ENCODE measurements at regions not wholly inside any gene's neighbourhood (a gene's known extent, or its start where the extent isn't known, plus 50 kb on each side); places are given as distances from the start of the nearest gene placed in this dataset.

GRCh38 chr2:216565956-216566355, 67.3 kb upstream of the IGFBP2 start:
- peaks cover 0 to 2% of the 10 kb centered on the region in 2 experiments; a peak in 3 of 4 replicates for H3K9me3 ChIP-seq (ENCODE audit: insufficient read depth in 2 of 2, low read depth in 1 of 2, low read length in 1 of 2)
- H3K18ac ChIP-seq (ENCODE audit: extremely low read depth, low read length): no peak overlapping the region
- no peak overlapping the region for H2BK15ac ChIP-seq (ENCODE audit: low read length)
- H4K5ac ChIP-seq (ENCODE audit: insufficient read length, low read depth, low read length): no peak overlapping the region
- ChIA-PET CTCF (ENCODE audit: partially characterized antibody) (interaction anchor here (0.6 to 7.7 kb wide), 13 partner anchors 8 to 103 kb away, joined by 3 to 58 read pairs (median 3); no protein-coding TSS in a partner anchor), POLR2A (ENCODE audit: partially characterized antibody) (interaction anchor here (1.1 kb wide), 1 partner anchor 54 kb away, joined by 3 read pairs; no protein-coding TSS in a partner anchor)
- FAIRE-seq: no peak
- H2AFZ ChIP-seq (ENCODE audit: low read length): no peak overlapping the region
- DNase-seq (ENCODE audit: low read depth in 1 of 2, low spot score in 2 of 2): no peak
- H3K14ac ChIP-seq (ENCODE audit: insufficient read length): no peak overlapping the region
- 79% methylated on average over 7 of the region's 7 CpGs; no CpG with 5 or more reads in 1 of the 2 experiments for WGBS, 2 experiments (ENCODE audit: extremely low coverage in 1 of 2, insufficient coverage in 1 of 2, insufficient read length in 1 of 2, insufficient replicate concordance in 2 of 2, low coverage in 1 of 2, low lambda C conversion rate in 2 of 2, missing lambda C conversion rate in 1 of 2)
- H2BK120ac ChIP-seq (replicated peaks; ENCODE audit: low read depth, low read length): no peak overlapping the region
- no peak overlapping the region for H3K23ac ChIP-seq (ENCODE audit: insufficient read length)
- H2BK12ac ChIP-seq (ENCODE audit: low read depth, low read length): no peak overlapping the region
- H3K56ac ChIP-seq (replicated peaks; ENCODE audit: insufficient read length, low read depth, low read length): no peak overlapping the region
- H3K9ac ChIP-seq (replicated peaks in 1 of 4; ENCODE audit: extremely low read depth in 1 of 4, low read depth in 3 of 4, low read length in 3 of 4): no peak overlapping the region
- H3K36me3 ChIP-seq (ENCODE audit: control insufficient read depth in 2 of 4, insufficient read depth in 4 of 4, low read length in 3 of 4): no peaks in the 10 kb centered on the region
- H2AK5ac ChIP-seq (ENCODE audit: low read depth, low read length): no peak overlapping the region
- H4K20me1 ChIP-seq (replicated peaks in 1 of 2; ENCODE audit: control insufficient read depth in 1 of 2, insufficient read depth in 2 of 2, low read length in 2 of 2): no peaks in the 10 kb centered on the region
- H3K79me2 ChIP-seq (ENCODE audit: control insufficient read depth in 1 of 2, insufficient read depth in 2 of 2, low read length in 2 of 2): no peaks in the 10 kb centered on the region
- no peak overlapping the region for H4K91ac ChIP-seq (replicated peaks; ENCODE audit: insufficient read length, low read length)
- no peak overlapping the region for H3K4ac ChIP-seq (replicated peaks; ENCODE audit: insufficient read length, low read depth, low read length)
- H3K23me2 ChIP-seq (ENCODE audit: low read depth, low read length): no peaks in the 10 kb centered on the region
- H2BK5ac ChIP-seq (ENCODE audit: low read depth, low read length): no peak overlapping the region
- TF ChIP-seq BRCA1 (IDR thresholded peaks at IDR 0.05; ENCODE audit: low read depth, low read length) (no peak), RAD21 (IDR thresholded peaks at IDR 0.05 in 1 of 2, conservative IDR thresholded peaks at IDR 0.05 in 1 of 2; ENCODE audit: low read depth in 2 of 2, low read length in 2 of 2) (no peak)
- H3K27ac ChIP-seq (ENCODE audit: low read depth, low read length): no peak overlapping the region
- no peak overlapping the region for H3K4me3 ChIP-seq (ENCODE audit: extremely low read depth in 1 of 4, insufficient read depth in 2 of 4, low read depth in 3 of 4, low read length in 4 of 4)
- H3K27me3 ChIP-seq (replicated peaks in 1 of 4; ENCODE audit: control insufficient read depth in 3 of 4, extremely low read depth in 1 of 4, insufficient read depth in 3 of 4, low read length in 3 of 4): no peaks in the 10 kb centered on the region
- H3K79me1 ChIP-seq (ENCODE audit: low read depth, low read length): no peaks in the 10 kb centered on the region
- H2BK20ac ChIP-seq (ENCODE audit: low read length): no peak overlapping the region
- no peak overlapping the region for H4K8ac ChIP-seq (ENCODE audit: extremely low read depth, insufficient read depth, low read length)
- no peak overlapping the region for H3K4me2 ChIP-seq (ENCODE audit: insufficient read depth in 1 of 2, low read depth in 2 of 2, low read length in 2 of 2)
- peaks cover 2 to 15% (median 12%) of the 10 kb centered on the region in 4 experiments; a peak in 5 of 7 replicates for H3K4me1 ChIP-seq (replicated peaks in 1 of 4; ENCODE audit: control insufficient read depth in 3 of 4, insufficient read depth in 4 of 4, low read length in 3 of 4)
